Panc1 (cell line): ENCODE measurements at regions not wholly inside any gene's neighbourhood (a gene's known extent, or its start where the extent isn't known, plus 50 kb on each side); places are given as distances from the start of the nearest gene placed in this dataset.

Experiments
- POLR2AphosphoS5 ChIP-seq: IDR thresholded peaks from 2 replicates; pipeline ENCODE4 v1.6.1; 2012; ENCODE audit warnings: mild to moderate bottlenecking, low read depth, low read length, moderate library complexity
- TCF7L2 ChIP-seq: IDR thresholded peaks from 2 replicates; pipeline ENCODE4 v1.6.1; 2011; ENCODE audit warnings: mild to moderate bottlenecking, low read depth, low read length, inconsistent platforms
- TF ChIP-seq, protein P1 (sequence below): fragments of 450-650 bp; IDR thresholded peaks from 2 replicates; pipeline ENCODE4 v1.5.1; 2017; ENCODE audit warnings: mild to moderate bottlenecking
- TF ChIP-seq, protein P2 (sequence below), 2 experiments: IDR thresholded peaks; 2 replicates each; pipeline ENCODE4 v1.6.1; 2011 to 2012; ENCODE audit warnings: low read depth in 2 of 2, control low read depth in 1 of 2, low read length in 1 of 2, mild to moderate bottlenecking in 1 of 2, moderate library complexity in 1 of 2; ENCODE audit not compliant: insufficient read depth in 1 of 2

DNA sequence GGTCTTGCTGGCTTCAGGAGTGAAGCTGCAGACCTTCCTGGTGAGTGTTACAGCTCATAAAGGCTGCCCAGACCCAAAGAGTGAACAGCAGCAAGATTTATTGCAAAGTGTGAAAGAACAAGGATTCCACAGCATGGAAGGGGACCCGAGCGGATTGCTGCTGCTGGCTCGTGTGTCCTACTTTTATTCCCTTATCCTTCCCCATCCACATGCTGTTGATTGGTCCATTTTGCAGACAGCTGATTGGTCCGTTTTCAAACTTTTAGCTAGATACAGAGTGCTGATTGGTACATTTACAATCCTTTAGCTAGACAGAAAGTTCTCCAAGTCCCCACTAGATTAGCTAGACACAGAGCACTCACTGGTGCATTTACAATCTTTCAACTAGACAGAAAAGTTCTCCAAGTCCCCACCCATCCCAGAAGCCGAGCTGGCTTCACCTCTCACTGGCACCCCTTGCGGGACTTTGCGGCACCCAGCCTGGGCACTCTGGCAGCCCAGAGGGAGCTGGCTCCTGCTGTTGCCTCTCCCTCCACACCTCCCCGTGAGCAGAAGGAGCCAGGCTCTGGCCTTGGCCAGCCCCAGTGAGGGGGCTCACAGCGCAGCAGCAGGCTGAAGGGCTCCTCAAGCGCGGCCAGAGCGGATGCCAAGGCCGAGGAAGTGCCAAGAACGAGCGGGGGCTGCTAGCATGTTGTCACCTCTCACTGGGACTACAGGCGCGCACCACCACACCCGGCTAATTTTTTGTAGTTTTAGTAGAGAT is 369.6 kb upstream of the POT1 start:
- TF ChIP-seq TCF7L2 (no peak), POLR2AphosphoS5 (no peak)
- TF ChIP-seq, protein P1, sequence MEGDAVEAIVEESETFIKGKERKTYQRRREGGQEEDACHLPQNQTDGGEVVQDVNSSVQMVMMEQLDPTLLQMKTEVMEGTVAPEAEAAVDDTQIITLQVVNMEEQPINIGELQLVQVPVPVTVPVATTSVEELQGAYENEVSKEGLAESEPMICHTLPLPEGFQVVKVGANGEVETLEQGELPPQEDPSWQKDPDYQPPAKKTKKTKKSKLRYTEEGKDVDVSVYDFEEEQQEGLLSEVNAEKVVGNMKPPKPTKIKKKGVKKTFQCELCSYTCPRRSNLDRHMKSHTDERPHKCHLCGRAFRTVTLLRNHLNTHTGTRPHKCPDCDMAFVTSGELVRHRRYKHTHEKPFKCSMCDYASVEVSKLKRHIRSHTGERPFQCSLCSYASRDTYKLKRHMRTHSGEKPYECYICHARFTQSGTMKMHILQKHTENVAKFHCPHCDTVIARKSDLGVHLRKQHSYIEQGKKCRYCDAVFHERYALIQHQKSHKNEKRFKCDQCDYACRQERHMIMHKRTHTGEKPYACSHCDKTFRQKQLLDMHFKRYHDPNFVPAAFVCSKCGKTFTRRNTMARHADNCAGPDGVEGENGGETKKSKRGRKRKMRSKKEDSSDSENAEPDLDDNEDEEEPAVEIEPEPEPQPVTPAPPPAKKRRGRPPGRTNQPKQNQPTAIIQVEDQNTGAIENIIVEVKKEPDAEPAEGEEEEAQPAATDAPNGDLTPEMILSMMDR = no peak
- TF ChIP-seq, protein P2, sequence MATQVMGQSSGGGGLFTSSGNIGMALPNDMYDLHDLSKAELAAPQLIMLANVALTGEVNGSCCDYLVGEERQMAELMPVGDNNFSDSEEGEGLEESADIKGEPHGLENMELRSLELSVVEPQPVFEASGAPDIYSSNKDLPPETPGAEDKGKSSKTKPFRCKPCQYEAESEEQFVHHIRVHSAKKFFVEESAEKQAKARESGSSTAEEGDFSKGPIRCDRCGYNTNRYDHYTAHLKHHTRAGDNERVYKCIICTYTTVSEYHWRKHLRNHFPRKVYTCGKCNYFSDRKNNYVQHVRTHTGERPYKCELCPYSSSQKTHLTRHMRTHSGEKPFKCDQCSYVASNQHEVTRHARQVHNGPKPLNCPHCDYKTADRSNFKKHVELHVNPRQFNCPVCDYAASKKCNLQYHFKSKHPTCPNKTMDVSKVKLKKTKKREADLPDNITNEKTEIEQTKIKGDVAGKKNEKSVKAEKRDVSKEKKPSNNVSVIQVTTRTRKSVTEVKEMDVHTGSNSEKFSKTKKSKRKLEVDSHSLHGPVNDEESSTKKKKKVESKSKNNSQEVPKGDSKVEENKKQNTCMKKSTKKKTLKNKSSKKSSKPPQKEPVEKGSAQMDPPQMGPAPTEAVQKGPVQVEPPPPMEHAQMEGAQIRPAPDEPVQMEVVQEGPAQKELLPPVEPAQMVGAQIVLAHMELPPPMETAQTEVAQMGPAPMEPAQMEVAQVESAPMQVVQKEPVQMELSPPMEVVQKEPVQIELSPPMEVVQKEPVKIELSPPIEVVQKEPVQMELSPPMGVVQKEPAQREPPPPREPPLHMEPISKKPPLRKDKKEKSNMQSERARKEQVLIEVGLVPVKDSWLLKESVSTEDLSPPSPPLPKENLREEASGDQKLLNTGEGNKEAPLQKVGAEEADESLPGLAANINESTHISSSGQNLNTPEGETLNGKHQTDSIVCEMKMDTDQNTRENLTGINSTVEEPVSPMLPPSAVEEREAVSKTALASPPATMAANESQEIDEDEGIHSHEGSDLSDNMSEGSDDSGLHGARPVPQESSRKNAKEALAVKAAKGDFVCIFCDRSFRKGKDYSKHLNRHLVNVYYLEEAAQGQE (IDR thresholded peaks at IDR 0.05; ENCODE audit: insufficient read depth in 1 of 2, low read depth in 2 of 2, low read length in 1 of 2) = no peak
